HG03571 (cell line): ENCODE measurements at regions not wholly inside any gene's neighbourhood (a gene's known extent, or its start where the extent isn't known, plus 50 kb on each side); places are given as distances from the start of the nearest gene placed in this dataset.
"Not testable (repeated sequence)": the region's sequence is repeated elsewhere in the genome, so short reads cannot be mapped to it uniquely, and the experiment has no call there.

Experiments used
- ATAC-seq: cut with Tn5 transposase; IDR thresholded peaks from one replicate; pipeline ENCODE4 v1.9.1; 2021; ENCODE audit not compliant: unreplicated experiment

GRCh38 chr5:6081727-6082210 is 296.6 kb downstream of the MED10 start:
- no peak for ATAC-seq

GRCh38 chr5:6080930-6081726 is 297.2 kb downstream of the MED10 start:
- no peak for ATAC-seq

- no peak for ATAC-seq
Observed at GRCh38 chr5:6080436-6080835, 297.9 kb downstream of the MED10 start.

- no peak for ATAC-seq
Observed at GRCh38 chr5:6078881-6079280, 299.5 kb downstream of the MED10 start.

GRCh38 chr5:6076341-6077239 is 301.8 kb downstream of the MED10 start:
- no peak for ATAC-seq

GRCh38 chr5:6072488-6072887 is 305.9 kb downstream of the MED10 start:
- not testable (repeated sequence) for ATAC-seq

GRCh38 chr5:6069496-6070185 is 308.7 kb downstream of the MED10 start:
- ATAC-seq, result no peak

GRCh38 chr5:6066016-6066415 is 312.3 kb downstream of the MED10 start:
- ATAC-seq, result no peak

- no peak for ATAC-seq
Observed at GRCh38 chr5:6059137-6059800, 319.1 kb downstream of the MED10 start.

GRCh38 chr5:6058055-6058715 is 320.2 kb downstream of the MED10 start:
- no peak for ATAC-seq

GRCh38 chr5:6056280-6056679 is 322.1 kb downstream of the MED10 start:
- no peak for ATAC-seq

GRCh38 chr5:6049662-6050061 is 328.7 kb downstream of the MED10 start:
- ATAC-seq, result no peak

- no peak for ATAC-seq
Observed at GRCh38 chr5:6048746-6049145, 329.6 kb downstream of the MED10 start.

- ATAC-seq, result no peak
Observed at GRCh38 chr5:6046296-6046967, 331.9 kb downstream of the MED10 start.

GRCh38 chr5:6043491-6044310 is 334.6 kb downstream of the MED10 start:
- no peak for ATAC-seq

GRCh38 chr5:6041977-6042550 is 336.3 kb downstream of the MED10 start:
- no peak for ATAC-seq

GRCh38 chr5:6039111-6039510 is 339.2 kb downstream of the MED10 start:
- no peak for ATAC-seq

GRCh38 chr5:6036006-6036405 is 342.3 kb downstream of the MED10 start:
- ATAC-seq, result no peak
